Mammary epithelial cell (primary cell): ENCODE measurements at regions not wholly inside any gene's neighbourhood (a gene's known extent, or its start where the extent isn't known, plus 50 kb on each side); places are given as distances from the start of the nearest gene placed in this dataset.
"Not testable (repeated sequence)": the region's sequence is repeated elsewhere in the genome, so short reads cannot be mapped to it uniquely, and the experiment has no call there.

Source experiments
- CTCF ChIP-seq, 2 donors: IDR thresholded peaks in 1 of 2; conservative IDR thresholded peaks in 1 of 2; 2 replicates each; pipeline ENCODE4 v1.5.1; 2011 to 2012; ENCODE audit warnings: inconsistent platforms in 2 of 2, low read length in 2 of 2, mild to moderate bottlenecking in 2 of 2, control low read depth in 1 of 2, low read depth in 1 of 2; ENCODE audit not compliant: insufficient read depth in 1 of 2; ENCODE audit errors: extremely low read depth in 1 of 2
- EZH2 ChIP-seq: IDR thresholded peaks from 2 replicates; pipeline ENCODE4 v1.6.1; 2012; ENCODE audit warnings: low read length, inconsistent platforms, borderline replicate concordance

- not testable (repeated sequence) for TF ChIP-seq CTCF (conservative IDR thresholded peaks at IDR 0.05 in 1 of 2, IDR thresholded peaks at IDR 0.05 in 1 of 2; ENCODE audit: extremely low read depth in 1 of 2, insufficient read depth in 1 of 2, low read depth in 1 of 2, low read length in 2 of 2); EZH2
Observed at GRCh38 chr1:206261473-206261872, 58.1 kb downstream of the SRGAP2 start.
